GM18502 (cell line): ENCODE measurements at regions not wholly inside any gene's neighbourhood (a gene's known extent, or its start where the extent isn't known, plus 50 kb on each side); places are given as distances from the start of the nearest gene placed in this dataset.

Experiments
- ATAC-seq: cut with Tn5 transposase; IDR thresholded peaks from one replicate; pipeline ENCODE4 v1.9.1; 2021; ENCODE audit warnings: mild to moderate bottlenecking; ENCODE audit not compliant: unreplicated experiment, poor library complexity

DNA sequence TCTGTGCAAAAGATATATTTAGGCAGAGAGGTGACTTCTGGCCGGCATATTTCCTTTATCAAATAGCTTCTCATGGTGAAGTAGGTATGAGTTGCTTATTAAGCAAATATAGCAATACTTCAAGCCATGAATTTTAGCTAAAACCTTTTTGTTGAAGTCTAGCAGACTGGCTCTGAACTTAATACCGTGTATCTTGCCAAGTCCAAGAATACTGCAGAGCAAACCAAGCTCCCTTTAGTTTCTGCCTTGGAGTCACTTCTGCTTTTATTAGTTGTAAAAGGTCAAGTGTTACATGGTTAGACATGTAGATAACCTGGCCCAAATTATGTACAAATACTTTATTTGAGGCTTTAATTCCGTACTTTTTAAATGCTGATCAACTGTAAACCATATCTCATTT lies 627.6 kb upstream of the PKDCC start:
- no peak for ATAC-seq

DNA sequence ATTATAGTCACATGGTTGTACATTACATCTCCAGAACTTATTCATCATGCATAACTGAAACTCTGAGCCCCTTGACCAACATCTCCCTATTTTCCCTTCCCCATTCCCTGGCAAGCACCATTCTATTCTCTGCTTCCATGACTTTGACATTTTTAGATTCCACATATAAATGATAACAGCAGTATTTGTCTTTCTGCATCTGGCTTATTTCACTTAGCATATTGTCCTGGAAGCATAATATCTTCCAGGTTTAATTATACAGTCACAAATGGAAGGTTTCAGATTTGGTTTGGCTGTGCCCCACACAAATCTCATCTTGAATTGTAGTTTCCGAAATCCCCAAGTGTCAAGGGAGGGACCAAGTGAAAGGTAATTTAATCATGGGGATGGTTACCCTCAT lies 626.9 kb upstream of the PKDCC start:
- ATAC-seq, result no peak

DNA sequence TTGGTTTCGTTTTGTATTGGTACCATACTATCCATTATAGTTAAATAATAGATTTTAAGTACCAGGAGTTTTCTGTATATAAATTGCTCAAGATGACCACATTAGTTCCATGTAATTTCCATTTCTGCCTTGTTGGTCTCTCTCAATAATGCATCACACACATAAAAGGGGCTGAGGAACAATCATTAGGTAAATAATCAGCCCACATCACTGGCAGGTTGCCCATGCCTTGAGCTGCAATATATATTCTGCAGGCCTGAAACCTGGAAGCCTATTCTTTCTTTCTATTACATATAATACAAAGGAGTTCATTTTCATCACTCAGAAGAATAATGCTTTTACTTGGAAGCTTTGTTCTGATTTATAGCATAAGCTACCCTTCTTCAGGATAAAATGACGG lies 616.1 kb upstream of the PKDCC start:
- ATAC-seq, result no peak

DNA sequence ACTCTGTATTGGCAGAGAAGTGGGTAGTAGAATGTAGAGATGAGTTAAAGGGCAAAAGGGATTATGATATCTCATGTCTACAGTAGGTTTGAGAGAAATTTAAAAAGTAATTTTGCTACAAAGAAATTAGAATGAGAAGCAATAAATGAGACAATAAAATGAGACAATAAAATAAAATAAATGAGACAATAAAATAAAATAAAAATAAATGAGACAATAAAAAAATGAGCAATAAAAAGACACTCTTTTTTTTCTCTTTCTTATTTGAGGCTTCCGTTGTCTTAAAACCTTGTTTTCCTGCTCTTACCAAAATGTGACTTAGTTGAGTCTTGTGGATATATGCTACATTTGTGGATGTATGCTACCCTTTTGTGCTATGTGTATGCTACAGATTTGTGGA lies 615.4 kb upstream of the PKDCC start:
- ATAC-seq, result no peak

DNA sequence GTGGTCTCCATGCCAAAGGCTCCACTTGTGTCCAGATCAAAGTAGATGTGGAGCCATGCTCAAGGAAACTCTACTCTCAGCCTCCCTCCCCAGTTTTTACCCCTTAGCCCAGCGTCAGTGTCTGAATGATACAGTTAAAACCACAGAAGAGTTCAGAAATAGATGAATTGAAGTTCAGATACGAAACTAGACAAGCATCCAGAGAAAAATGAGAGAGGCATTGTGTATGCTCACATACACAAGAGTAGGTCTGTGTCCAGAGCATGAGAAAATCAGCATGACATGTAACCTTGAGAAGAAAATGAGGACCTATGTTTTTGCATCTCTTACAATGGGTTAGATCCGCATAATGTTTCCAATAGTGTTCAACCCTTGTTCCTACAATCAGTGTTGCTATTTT lies 612.8 kb upstream of the PKDCC start:
- ATAC-seq, result no peak

DNA sequence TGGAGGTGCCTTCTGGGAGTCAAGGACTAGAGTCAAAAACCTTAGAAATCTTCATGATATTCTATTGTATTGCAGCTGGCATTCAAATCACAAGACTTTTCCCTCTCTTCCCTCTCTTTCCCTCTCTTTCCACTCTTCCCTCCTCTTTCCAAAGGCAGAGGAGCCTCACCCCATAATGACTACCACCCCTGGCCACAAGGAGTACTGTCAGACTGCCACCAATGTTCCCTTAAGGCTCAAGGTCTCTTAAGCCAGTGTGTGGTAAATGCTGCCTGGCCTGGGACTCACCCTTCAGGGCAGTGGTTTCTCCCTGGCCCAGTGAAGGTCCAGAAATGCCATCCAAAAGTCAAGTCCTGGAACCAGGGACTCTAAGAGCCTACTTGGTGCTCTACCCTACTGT lies 605.9 kb upstream of the PKDCC start:
- no peak for ATAC-seq

DNA sequence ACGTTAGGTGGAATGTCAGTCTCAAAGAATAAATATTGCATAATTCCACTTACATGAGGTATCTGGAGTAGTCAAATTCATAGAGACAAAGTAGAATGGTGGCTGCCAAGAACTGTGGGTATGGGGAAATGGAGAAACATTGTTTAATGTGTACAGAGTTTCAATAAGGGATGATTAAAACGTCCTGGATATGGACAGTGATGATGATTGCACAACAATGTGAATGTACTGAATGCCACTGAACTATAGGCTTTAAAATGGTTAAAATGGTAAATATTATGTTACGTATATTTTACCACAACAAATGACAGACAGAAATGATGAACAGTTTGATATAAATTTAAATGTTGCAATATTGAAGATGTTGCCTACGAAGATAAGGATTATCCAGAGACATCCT lies 602.0 kb upstream of the PKDCC start:
- no peak for ATAC-seq

DNA sequence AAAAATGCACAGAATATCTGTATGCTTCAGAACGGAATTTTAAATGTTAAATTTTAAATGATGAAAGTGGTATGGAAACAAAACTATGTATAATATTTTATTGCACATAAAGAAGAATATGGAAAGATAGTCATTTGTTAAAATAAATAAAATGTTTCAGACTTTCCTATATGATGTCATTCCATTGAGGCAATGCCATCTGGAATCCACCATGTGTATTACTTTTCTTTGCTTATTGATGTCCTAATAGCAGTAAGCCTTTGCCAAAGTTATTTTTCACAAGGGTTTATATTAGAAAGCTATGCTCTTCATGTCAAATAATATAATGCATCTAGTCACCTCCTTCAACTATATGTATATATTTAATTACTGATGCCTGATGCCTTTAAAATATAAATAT lies 601.6 kb upstream of the PKDCC start:
- ATAC-seq, result no peak

DNA sequence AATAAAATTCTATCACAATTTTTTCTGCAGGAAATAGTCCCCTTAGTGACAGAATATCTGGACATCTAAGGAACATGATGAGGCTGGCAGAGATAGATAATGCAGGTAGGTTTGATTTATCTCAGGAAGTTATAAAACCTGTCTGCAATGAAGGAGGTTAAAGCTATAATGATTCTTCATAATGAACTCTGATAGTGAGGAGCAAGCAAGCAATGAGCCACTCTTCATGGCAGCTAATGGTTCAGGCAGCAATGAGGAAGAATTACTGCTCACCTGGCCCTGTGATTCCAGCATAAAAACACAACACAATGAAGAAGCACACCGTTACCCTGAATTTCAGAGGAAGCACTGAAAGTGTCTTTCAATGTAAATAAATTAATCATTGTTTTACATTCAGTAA lies 599.6 kb upstream of the PKDCC start:
- no peak for ATAC-seq

DNA sequence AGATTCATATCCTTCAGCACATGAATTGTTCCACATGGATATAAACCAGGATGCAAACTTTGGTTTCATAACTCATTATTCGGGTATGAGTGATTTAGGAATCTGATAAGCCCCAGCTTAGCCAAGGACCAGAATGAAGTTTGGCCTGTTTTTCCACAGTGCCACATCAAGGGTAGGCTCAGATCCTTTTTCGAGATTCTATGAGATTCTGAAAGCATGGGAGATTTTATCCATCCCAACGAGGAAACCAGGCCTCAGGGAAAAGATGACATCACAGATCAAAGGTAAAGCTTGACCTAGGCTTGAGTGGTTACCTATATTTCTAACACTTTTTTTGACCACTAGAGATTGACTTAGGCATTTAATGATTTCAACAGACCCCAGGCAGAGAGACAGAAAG lies 590.8 kb upstream of the PKDCC start:
- no peak for ATAC-seq

DNA sequence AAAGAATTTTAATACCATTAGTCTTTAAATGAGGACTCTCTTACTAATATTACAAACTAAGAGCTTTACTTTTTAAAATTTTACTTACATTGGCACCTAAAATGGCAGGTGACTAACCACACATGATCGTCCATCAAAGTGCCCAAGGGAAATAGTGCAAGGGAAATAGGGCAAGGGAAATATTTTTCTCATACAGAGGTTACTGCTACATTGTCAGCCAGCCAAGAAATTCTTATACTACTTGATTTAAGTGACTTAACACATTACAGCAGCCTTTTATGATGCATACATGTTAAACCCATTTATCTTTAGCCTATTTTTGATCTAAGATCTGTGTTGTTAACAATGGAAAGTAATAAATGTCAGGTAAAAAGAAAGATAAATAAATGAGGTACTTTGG lies 587.2 kb upstream of the PKDCC start:
- no peak for ATAC-seq

DNA sequence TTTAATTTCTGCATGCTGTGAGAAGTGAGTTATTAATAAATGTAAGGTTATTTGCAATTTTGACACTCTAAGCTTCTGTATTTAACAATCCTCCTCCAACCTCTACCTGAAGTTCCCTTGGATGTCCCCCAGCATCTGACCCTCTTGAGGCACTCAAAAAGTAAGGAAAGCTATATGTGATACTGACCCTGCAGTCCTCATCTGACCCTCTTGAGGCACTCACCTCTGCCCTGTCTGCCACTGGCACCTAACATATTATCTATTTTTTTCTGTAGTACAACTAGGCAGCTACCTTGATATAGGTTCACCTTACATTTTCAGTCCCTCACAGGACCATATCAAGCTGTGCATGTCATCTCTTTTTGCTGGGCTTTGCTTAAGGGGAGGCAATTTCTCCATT lies 583.4 kb upstream of the PKDCC start:
- ATAC-seq, result no peak

DNA sequence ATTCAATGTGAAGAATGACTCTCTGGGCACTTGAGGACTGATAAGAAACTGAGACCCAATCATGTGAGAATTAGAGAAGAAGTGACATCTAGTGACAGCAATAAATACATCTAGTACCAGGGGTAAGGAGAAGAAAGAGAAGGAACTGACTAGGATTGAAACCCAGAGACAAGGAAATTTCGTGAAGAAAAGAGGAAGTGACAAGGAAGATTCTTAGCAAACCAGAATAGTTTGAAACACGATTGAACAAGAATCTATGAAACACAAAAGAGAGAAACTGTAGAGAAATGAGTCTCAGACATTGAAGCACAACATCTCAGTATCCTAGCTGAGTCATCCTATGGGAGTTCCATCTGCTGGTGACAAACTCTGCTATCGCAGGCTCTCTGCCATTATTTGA lies 571.9 kb upstream of the PKDCC start:
- ATAC-seq, result peak; percentile 66

DNA sequence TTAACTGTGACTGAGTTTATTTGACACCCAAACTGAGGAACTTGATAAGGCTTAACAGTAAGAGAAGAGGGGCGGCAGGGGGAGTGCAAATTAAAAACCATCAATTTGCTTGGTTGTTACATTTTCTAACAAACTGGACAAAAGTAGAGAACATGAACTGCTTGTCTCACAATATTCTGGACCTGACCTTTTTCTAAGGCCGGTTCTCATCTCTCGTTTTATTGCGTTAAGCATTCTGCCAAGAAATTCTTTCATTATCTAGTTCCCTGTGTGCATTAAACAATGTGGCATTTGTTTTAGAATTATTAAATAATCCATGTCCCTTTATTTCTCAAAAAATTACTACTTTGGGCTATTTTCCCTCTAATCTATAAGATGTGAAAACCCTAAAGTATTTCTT lies 565.2 kb upstream of the PKDCC start:
- no peak for ATAC-seq

DNA sequence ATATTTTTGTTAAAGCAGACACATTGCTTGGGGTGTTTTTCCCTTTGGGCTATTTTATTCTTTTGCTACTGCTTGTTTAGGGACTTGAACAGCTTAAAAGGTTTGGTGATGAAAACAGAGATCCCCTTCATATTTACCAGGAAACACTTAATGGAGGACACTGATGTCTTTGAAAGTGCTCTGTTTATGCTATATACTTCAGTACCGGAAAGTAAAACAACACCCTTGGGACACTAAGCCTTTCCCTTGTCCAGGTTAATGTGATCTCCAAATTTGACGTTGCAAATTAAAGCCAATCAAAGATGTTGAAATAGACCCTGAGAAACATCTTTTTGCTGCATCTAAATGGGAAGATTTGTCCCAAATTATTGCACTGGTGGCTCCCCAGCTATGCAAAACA lies 564.6 kb upstream of the PKDCC start:
- ATAC-seq, result no peak

DNA sequence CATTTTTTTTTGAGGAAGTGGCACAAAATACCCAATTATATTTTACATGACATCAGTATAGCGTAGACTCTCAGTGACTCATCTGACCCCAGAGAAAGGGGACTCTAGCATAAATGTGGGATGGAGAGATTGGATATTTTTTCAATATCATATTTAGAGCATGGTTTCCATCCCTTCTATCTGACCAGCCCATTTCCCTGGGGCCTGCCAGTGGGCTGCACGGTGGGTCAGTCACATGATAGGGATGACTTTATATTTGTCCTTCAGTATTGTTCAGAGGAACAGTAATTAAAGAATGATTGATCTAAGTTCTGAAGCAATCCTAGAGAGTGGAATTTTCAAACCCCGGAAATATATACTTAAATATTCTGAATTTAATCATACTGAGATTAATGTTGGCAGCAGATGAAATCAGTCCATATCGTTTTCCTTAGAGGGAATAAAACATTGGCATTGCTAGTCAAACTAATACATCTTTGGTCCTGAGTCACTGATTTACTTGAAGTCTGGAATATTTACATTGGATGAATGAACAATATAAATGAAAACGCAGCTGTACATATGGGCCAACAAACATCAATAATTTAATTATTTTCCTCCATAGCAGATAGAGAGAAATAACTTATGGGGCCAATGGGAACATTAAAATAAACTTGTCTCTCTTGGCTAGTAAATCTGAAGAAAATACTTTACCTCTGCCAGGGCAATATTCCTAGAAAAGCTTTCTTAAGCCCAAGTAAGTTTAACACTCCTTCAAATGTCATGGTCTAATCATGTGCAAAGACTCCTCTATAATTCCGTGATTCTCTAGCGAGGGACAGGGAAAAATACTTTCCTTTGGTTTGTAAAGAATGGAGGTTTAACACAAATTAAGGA lies 563.6 kb upstream of the PKDCC start:
- no peak for ATAC-seq

DNA sequence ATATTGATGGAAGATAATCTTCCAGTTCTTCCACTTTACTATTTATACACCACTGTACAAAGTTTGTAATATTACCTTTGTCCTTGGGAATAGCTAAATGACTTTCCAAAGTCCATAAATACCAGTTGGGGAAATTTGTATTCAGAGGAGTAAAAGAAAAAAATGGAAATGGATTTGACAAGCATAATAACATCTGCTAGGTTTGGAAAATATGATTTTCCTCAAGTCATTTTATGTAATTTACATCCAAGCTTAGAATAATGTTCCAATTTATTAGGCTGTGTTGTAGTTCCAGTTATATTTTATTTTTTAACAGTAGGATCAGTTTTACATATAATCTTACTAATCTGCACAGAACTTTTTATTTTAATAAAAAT lies 563.0 kb upstream of the PKDCC start:
- ATAC-seq, result no peak

DNA sequence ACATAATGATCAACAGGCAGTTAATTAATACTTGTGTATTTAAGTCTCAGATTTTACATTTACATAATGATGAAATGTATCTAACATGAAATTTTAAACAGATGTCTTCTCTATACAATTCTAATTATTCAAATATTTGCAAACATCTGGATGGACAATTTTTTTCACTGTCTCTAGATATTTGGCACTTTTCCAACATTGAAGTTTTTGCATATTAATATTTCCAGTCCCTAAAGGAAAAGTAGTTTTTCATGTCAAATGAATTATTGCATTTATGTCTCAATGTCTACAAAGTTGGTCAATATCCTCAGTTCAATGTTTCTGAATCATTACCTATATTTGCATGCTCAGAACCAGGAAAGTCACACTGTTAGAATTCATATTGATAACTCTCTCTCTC lies 560.9 kb upstream of the PKDCC start:
- ATAC-seq, result no peak

DNA sequence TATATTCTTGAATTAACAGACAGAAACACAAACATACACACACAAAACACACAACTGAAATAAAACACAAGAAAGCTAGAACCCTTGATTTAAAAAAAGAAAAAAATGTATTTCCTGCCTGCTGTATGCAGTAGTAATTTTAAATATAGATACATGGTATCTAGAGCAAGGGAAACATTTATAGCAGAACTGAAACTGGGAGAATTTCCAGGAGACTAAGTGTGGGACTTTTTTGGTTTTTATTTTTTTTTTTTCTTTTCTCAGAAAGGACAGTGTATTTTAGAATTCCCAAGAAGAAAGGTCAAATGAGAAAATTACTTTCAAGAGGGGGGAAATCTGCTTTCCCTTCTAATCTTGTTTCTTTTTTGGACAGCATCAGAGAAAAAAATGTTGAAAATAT lies 558.9 kb upstream of the PKDCC start:
- no peak for ATAC-seq

DNA sequence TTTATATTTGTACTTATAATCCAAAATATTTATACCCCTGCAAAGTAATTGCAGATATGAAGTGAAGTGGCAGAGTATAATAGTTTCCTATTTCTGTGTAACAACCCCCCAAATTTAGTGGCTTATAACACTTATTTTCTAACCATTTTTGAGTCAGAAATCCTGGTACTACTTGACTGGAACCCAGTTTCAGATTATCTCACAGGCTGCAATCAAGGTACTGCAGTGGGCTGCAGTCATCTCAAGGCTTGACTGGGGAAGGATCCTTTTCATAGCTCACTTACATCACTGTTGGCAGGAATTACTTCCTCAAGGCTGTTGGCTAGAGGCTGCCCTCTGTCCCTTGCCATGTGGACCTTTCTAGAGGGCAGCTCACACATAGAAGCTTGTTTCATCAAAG lies 558.2 kb upstream of the PKDCC start:
- ATAC-seq, result peak; percentile 56

DNA sequence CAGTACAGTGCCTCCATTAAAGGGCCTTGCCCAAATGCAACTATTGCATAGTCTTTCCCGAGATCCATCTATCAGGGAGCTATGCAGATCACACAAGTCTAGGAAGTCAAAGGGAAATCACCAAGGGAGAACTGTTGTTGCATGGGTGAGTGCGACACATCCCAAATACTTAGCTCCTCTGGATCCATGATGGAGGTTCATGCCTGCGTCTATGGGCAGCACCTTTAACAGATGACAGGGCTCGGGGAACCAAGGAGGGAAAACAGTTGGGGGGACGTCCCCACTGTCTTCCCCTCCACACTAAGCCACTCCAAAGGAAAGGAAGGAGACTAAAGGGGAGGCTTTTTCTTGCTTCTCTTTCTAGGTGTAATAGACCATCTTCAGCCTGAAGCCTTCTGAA lies 552.8 kb upstream of the PKDCC start:
- no peak for ATAC-seq

DNA sequence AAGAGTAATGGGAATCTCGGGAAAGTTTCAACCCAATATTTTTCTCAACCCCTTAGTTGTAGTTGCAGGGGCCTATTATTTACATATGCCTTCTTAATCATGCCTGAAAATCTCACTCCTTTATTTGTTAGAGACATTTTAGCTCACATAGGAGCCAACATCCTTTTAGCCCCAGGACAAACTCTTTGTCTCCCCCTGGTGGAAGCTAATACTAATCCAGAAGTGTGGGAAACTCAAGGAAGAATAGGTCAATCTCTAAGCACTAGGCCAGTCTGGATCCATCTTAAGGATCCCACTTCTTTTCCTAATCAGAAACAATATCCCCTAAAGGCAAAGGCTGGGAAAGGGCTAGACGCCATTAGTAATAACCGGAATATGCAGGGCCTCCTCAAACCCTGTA lies 550.9 kb upstream of the PKDCC start:
- no peak for ATAC-seq

DNA sequence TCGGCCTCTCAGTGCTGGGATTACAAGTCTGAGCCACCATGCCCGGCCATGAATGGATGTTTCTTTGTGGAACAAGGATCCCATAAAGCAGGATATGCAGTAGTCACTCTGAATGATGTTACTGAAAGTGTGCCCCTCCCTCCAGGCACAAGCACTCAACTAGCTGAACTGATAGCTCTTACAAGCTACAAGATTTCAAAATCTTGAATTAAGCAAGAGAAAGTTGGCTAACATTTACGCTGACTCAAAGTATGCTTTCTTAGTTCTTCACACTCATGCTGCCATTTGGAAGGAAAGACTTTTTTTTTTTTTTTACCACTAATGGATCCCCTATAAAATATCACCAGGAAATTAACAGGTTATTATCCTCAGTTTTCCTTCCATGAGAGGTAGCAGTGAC lies 549.0 kb upstream of the PKDCC start:
- ATAC-seq, result no peak
